Fibroblast of upper back skin (primary cell): ENCODE measurements at regions not wholly inside any gene's neighbourhood (a gene's known extent, or its start where the extent isn't known, plus 50 kb on each side); places are given as distances from the start of the nearest gene placed in this dataset.

Experiments
- DNase-seq: peaks from one replicate; pipeline ENCODE4 v3.0.0-alpha.2; 2013

DNA sequence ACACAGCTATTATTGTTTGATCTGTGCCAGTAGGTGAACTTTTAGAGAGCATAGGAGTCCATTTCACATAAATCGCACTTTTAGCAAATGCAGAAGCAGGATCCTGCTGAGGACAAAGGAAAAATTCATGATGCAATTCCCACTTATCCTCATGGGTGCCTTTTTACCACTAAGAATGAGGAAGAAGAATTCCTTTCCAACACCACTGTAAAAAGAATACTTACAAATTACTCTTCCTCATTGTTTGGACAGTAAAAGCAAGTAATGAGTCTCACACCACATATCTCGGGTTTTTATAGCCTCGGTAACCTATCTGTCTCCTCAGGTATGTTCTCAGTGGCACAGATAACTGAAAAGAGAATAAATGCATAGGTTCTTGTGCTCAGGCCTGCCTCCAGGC, 238.5 kb downstream of the MTX2 start:
- DNase-seq: peak; percentile 81

DNA sequence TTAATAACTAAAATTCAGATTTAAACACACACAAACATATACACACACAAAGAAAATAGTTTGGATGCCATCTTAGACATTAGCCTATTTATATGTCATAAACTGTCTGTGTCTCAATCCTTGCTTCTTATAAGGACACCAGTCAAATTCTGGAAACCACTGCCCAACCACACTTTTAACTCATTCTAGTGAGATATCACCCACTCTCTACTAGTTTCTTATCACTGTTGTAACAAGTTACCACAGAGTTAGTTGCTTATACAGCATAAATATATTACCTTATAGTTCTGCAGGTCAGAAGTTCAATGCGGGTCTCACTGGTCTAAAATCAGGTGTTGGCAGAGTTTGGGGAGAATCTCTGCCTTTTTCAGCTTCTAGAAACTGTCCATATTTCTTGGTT, 239.1 kb downstream of the MTX2 start:
- no peak for DNase-seq

DNA sequence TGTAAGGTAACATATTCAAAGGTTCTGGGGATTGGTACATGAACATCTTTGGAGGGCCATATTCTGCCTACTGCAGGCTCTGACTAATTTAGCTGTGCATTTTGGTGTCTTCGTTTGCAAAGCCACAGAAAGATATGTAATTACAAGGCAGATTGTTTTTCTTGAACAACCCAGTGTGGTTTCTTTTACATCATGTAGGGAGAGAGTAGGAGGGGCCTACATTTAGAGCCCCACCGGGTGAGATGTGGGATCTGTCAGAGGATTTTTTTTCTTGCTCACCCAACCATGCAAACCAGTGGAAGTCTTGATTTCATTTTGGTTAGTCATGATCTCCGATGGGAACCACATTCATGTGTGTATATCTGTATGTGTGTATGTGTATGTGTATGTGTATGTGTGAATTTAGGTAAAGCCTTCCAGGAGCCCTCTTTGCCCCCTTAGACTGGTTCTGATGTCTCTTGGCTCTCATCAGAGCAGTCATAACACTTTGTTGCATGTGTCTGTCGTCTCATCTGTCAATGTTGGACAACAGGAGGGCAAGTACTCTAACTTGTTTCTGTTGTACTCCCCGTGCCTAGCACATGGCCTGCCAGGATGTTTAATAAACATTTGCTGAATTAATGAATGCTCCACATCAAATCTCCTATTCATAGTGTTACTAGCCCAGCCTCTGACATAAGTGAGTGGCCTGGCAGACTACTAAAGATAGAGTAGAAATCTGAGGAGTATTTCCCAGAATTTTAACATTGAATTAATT, 239.9 kb downstream of the MTX2 start:
- peak; percentile 85 for DNase-seq

DNA sequence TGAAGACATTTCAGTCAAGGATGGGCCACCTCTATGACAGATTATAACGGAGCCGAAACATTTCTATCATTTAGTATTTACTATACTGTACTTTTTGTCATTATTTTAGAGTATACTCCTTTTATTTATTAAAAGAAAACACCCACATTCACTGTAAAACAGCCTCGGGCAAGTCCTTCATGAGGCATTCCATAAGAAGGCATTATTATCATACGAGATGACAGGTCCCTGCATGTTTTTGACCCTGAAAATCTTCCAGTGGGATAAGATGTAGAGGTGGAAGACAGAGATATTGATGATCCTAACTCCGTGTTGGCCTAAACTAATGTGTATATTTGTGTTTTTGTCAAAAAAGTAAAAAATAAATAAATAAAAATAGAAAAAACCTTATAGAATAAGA, 245.0 kb downstream of the MTX2 start:
- no peak for DNase-seq

DNA sequence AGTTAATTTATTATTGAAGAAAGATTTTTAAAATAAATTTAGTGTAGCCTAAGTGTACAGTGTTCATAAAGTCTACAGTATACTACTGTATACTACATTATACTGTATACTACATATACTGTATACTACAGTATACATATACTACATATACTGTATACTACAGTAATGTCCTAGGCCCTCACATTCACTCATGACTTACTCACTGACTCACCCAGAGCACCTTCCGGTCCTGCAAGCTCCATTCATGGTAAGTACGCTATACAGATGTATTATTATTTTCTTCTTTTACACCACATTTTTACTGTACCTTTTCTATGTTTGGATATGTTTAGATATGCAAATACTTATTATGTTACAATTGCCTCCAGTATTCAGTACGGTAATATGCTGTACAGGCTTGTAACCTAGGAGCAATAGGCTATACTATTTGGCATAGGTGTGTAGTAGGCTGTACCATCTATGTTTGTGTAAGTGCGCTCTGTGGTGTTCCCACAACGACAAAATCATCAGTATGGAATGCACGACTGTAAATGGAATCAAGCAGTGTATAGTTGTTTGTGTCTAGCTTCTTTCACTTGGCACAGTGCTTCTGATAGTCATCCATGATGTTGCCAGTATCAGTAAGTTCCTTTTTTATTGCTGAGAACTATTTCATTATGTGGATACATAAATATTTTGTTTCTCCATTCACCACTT, 245.7 kb downstream of the MTX2 start:
- no peak for DNase-seq

DNA sequence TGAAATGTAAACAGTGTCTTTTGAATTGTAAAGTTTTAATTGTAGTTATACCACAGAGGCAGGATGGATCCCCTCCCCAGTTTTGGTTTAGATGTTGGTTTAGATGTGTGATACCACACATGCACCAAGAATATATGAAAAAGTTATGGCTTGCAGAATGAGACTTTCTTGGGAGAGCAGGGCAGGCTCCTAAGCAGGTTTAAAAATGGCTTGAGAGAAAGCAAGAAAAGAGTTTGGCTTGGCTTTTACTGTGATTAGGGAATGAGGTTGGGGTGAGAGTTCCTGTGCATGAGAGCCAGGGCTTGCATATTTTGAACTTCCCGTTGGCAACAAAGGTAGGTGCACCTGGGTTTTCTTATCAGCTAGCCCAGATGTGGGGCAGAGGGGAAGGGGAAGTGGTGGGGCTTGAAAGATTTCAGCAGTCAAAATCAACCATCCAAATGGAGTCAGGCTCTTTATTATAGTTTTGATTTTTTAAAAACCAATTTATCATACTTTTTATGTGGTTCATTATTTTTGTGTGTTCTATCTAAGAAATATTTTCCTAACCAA, 246.9 kb downstream of the MTX2 start:
- no peak for DNase-seq

DNA sequence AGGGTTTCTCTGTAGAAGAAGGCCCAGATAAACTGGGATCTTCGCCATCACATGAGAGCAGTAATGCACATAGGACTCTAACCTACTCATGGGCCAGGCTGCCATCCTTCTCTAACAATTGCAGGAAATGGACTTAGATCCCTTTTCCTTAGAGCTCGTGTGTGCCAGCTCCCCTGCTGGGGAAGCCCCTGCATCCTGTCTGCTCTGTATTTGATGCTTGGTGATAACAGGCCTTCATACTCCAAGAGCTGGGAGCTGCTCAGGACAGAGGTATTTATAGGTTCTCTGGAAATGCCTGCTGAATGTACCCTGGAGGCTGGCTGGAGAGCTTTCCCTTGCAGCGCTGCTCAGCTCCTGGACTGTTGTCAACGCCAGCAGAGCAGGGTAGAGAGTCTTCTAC, 249.6 kb downstream of the MTX2 start:
- peak; percentile 54 for DNase-seq

DNA sequence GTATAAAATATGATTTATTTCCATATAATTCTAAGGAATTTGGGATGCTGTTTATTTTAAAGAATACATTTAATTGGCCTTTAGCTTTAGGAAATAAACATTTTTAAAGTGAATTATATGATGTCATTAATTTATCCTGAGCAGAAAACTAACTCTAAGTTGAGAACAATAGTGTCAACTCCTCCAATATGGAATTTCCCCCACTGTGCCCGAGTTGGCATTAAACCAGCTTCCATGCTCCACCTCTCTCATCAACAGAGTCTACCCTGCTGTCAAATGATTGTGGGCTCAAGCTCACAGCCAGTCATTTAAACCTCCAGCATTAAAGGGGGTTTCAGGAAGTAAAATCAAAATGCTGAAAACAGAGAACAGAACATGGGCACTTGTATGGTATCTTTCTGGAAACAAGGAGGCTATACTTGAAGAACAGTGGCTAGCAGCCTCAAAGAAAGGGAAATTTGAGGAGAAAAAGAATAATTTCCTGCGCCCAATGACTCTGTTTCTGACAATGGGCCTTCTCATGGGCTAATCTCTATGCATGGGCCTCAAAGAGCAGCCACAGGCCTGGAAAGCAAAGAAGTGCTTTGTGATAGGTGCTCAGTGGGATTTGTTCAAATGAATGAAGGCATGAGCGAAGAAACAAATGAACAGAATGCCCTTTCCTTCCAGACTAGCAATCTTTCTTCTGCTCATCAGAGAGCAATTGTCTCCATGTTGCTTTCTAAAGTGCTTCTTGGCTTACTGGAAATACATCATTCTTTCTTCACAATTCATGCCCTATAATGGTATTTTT, 252.8 kb downstream of the MTX2 start:
- no peak for DNase-seq

DNA sequence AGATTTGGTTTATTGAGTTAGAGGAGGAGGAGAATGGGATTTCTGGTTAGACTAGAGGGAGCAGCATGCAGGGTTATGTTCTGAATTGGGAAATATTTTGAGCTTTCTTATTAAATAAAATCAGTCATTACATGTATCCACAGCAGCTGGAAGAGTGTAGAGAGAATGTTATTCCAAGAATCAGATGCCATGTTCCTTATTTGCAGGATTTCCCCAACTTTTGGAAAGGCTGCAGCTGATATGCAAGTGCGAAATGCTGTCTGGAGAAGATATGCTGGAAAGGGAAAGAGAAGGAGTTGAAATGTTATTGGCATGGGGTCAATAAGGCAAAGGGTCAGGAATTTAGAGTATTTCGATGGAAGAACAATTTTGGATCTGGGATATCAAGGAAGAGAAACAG, 255.8 kb downstream of the MTX2 start:
- DNase-seq: no peak

DNA sequence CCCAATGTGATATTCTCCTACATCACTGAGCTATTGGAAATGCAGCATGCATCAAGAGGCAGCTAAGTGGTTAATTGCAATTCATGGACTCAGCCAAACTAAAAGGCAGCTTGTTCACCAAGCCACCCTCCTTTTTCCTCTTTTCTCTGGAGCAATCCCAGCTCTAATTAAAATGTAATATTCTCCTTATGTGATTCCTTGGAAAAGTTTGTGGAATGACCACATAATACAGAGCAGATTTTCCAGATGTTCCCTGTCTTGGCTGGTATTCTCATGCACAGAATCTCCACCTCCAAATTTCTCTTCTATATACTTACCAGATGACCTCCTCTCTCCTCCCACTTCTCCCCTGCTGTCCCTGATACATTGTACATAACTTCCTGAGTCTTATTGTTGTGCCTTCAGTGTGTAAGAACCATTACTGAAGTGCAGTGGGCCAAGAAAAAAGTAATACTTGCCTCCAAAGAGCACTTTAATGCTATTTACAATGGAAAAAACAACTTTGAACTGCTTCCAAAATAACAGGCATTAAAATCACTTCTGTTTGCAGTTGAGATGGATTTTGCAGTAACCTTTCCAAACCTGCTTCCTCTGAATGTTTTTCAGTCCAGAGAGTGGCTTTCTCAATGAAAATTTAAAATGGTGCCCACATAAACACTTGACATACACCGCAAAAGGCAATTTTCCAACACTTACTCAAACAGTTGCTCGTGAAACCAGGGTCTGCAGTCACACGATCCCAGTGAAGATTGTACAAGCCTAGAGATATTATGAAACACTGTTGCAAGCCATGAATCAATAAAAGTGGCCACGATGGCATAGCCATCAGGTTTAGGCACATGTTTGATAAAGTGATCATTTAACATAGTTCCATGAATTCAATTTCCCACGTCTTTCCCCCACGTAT, 258.0 kb downstream of the MTX2 start:
- DNase-seq: peak; percentile 91

DNA sequence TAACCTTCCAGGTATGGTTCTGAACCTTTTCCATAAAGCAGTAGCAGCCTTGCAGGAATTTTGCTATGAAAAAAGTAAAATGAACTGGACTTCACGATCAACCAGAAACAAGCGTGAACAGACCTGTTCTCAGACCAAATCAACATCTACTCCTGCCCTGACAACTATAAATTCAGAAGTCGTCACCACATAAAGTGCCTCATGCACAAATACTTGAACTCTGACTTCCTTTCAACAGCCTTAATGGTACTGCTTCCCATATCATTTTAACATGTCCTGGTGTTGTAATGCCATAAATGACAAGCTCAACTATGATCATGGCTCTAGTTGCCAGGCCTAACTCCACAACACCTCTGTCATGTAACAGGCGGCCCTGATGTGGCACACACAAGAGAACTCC, 262.4 kb downstream of the MTX2 start:
- no peak for DNase-seq

DNA sequence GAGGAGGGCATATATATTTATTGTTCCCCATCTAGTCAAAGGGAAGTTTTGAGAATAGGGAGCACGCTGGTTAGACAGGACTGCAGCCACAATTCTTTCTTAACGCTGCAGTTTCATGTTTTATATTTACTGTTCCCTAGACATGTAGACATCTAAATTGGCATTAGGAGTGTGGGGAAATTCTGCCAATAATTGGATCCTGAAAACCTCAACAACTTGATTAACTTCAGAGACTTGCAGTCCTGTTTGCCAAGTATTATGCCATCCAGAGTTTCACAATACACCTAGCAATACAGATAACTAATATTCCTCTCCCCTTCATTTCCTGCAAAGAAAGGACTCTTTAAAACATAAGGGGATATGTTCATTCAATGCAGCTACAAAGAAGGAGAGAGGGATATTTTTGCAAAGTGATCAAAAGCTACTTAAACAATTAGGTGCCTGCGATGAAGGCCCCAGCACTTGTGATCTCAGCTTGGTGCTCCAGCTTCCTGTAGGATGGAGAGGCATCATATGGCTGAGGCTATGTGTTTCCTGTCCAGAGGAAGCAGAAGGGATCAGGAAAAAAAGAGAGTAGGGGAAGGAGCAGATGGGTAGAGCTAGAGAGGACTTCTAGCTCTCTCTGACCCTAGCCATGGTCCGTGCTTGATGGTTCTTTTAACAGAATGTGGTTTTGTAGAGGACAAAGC, 264.4 kb downstream of the MTX2 start:
- DNase-seq: peak; percentile 25

DNA sequence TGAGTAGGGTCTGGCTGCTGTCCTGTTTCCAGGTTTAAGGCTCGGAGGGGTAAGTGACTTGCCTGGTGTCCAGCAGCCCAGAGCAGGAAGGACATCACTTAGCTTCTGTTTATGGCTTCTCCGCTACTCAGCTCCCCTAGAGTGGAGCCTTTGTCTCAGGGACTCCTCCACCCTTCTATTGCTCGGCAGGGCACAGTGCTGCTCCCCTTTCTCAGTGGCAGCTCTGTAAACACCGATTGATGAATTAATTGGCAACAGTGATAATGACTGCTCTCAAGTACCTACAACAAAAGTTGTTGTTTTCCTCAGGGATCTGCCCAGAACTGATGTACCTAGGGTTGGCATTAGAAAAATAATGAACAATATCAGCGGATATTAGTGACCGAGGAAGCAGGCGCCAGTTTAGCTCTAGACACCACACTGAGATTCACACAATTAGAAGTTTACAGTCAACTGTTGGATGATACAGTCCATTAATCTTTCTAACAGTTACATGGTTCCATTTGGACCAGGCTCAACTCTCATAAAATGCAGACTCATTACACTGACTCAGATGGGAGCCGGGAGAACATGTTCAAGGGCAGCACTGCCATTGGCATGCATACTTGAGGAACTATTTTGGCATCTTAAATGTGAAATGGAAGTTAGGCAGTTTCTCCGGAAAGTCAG, 265.7 kb downstream of the MTX2 start:
- peak; percentile 76 for DNase-seq

DNA sequence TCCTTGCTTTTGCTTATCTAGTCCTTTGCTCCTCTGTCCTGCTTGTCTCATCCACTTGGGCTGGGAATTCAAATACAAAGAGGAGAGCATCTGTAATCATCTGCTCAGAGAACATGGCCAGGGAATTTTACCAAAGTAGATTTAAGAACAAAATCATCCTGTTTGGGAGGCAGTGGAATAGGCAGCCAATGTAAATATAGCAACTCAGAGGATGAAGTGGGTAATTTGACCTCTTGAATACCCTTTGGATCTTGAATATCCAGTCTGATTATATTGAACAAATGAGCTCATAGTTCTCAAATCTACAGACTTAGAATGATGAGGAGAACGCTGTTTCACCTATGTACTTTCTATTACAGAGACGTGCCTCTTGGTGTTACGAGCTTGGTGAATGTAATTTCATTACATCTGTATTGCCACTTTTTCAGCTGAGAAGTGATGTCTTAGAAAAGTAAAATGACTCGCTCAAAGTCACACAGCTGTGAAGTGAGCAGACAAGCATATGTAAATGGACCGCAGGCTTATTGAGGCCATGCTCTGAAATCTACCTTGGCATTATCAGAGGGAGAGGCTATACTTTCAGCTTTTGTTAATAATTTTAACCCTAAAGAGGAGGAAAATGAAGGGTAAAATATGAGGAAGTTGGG, 266.3 kb downstream of the MTX2 start:
- DNase-seq: peak; percentile 28

DNA sequence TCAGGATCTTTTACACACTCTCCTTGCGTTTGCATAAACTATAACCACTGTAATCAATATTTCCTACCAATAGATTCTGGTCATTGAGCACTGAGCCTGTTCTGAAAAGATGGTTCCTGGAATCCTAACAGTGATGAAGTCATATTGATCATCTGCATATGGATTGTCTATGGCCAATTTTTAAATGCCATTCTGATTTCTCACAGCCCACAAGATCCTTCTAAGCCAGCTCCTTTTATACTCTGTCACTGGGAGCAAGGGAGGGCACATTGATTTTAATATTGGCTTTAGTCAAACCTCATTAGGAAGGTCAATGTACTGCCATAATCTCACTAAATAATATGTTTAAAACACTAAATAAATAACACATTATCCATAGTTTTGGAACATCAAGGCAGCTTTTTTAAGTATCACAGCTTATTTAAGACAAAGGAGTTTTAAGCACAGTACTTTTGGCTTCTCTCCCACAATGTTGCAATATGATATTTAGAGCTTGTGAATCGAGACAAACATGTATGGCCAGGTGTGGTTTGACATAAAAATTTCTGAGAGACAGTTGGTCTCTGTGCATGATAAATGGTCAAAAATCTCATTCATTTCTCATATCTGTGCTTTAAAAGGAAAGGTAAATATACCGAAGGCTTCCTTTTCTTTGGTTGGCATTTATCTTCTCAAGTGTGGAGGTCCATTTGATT, 267.3 kb downstream of the MTX2 start:
- peak; percentile 75 for DNase-seq

DNA sequence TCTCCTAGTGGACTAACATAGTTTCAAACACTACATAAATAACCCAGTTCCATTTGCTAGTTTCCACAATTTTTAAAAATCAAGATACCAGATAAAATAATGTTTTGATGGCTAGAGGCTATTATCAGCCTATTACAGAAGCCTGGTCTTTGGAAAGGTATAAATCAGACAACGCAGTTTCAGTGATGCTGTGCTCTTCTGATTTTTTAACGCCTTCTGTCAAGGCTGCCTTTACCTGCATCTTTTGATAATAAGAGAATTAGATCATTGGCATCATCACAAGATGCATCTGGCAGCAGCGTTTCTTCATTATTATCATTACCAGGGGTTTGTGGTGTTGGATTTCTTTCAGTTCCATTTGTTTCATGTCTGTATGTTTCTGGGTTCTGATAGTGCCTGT, 268.7 kb downstream of the MTX2 start:
- no peak for DNase-seq

DNA sequence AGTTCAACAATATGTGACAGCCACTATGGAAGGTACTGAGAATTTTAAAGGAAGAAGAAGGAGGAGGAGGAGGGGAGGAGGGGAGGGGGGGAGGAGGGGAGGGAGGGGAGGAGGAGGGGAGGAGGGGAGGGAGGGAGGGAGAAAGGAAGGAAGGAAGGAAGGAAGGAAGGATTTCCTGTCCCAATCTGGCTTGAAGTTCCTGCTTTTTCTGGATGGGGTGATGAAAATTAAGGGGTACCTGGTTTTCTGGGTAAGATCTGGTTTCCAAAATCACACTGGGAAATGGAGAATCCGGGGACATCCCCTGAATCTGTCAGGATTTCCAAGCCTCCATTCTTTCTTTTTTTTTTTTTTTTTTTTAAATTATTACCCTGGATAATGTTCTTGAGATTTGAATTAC, 271.8 kb downstream of the MTX2 start:
- DNase-seq: no peak

DNA sequence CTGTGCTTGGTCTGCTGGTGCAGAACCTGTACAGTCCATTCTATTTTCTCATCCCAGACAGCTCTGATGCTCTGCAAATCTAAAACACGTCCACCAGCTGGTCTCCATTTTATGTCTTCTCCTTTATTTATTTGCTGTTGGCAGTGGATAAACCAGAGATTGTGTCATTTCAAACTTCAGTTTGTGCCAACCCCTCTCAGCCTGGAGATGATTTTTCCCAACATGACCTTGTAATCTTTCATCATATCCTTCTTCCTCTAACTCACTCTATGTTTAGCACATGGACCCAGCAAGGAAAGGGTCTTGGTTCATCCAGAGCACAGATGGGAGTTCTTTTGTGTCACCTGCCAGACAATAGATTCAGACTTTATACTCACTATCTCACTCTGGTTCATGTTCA, 273.2 kb downstream of the MTX2 start:
- DNase-seq: peak; percentile 18

DNA sequence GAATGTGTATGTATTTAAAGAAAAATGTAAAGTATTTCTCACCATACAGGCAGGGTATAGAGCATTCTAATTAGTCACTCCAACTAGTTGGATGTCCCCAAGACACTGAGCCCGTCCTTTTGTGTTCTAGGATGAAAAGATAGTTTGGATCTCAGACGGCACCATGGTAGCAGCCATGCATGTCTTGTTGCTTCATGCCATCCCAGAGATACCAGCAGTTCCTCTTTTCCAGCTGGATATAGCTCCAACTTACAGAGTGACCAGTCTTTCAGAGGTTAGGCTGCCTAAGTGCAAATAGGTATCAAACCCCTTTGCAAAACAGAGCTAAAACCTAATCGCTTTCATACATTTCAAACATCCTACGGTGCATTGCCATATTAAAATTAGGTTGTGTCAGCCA, 275.3 kb downstream of the MTX2 start:
- DNase-seq: no peak
